HG03558 (cell line): ENCODE measurements at regions not wholly inside any gene's neighbourhood (a gene's known extent, or its start where the extent isn't known, plus 50 kb on each side); places are given as distances from the start of the nearest gene placed in this dataset.

ENCODE experiments used
- ATAC-seq: cut with Tn5 transposase; IDR thresholded peaks from one replicate; pipeline ENCODE4 v1.9.1; 2021; ENCODE audit warnings: moderate number of reproducible peaks; ENCODE audit not compliant: unreplicated experiment; ENCODE audit errors: extremely low read depth

GRCh38 chr5:123673107-123673506 lies 161.1 kb downstream of the CSNK1G3 start:
- ATAC-seq: no peak

GRCh38 chr5:123671711-123672456 lies 159.9 kb downstream of the CSNK1G3 start:
- no peak for ATAC-seq

- ATAC-seq: no peak
These were observed 159.1 kb downstream of the CSNK1G3 start for GRCh38 chr5:123671042-123671441.
